ENCODE measurements at regions not wholly inside any gene's neighbourhood (a gene's known extent, or its start where the extent isn't known, plus 50 kb on each side); places are given as distances from the start of the nearest gene placed in this dataset.

GRCh38 chr1:24995140-24995539 lies 65.1 kb upstream of the RUNX3 start:
- H3K27ac ChIP-seq (ENCODE audit: low read depth in 2 of 2, low read length in 2 of 2): no peak overlapping the region

GRCh38 chr1:24993871-24994580 lies 64.0 kb upstream of the RUNX3 start:
- Histone ChIP-seq H3K9me3 (ENCODE audit: control insufficient read depth in 2 of 2, low read length in 2 of 2) (no peaks in the 10 kb centered on the region), H3K27ac (ENCODE audit: low read depth in 2 of 2, low read length in 2 of 2) (no peak overlapping the region), H3K4me3 (ENCODE audit: low read length in 2 of 2) (no peak overlapping the region), H3K27me3 (ENCODE audit: control insufficient read depth in 2 of 2, insufficient read depth in 2 of 2, low read length in 2 of 2) (peaks cover 0 to 9% of the 10 kb centered on the region in 2 donors), H3K4me1 (ENCODE audit: control insufficient read depth in 2 of 2, insufficient read depth in 2 of 2, low read length in 2 of 2) (peaks cover 0 to 9% of the 10 kb centered on the region in 2 donors), H3K9ac (ENCODE audit: low read depth in 1 of 2, low read length in 2 of 2) (no peak overlapping the region), H3K36me3 (ENCODE audit: control insufficient read depth in 2 of 2, insufficient read depth in 2 of 2, low read length in 2 of 2) (no peaks in the 10 kb centered on the region)

More at GRCh38 chr1:24995140-24995539, 65.1 kb upstream of the RUNX3 start:
- H3K4me3 ChIP-seq (ENCODE audit: low read length in 2 of 2): no peak overlapping the region
- no peak overlapping the region for H3K9ac ChIP-seq (ENCODE audit: low read depth in 1 of 2, low read length in 2 of 2)
- peaks cover 0 to 6% of the 10 kb centered on the region in 2 donors for H3K4me1 ChIP-seq (ENCODE audit: control insufficient read depth in 2 of 2, insufficient read depth in 2 of 2, low read length in 2 of 2)
- H3K36me3 ChIP-seq (ENCODE audit: control insufficient read depth in 2 of 2, insufficient read depth in 2 of 2, low read length in 2 of 2): no peaks in the 10 kb centered on the region
- H3K9me3 ChIP-seq (ENCODE audit: control insufficient read depth in 2 of 2, low read length in 2 of 2): no peaks in the 10 kb centered on the region
- peaks cover 0 to 4% of the 10 kb centered on the region in 2 donors for H3K27me3 ChIP-seq (ENCODE audit: control insufficient read depth in 2 of 2, insufficient read depth in 2 of 2, low read length in 2 of 2)

DNA sequence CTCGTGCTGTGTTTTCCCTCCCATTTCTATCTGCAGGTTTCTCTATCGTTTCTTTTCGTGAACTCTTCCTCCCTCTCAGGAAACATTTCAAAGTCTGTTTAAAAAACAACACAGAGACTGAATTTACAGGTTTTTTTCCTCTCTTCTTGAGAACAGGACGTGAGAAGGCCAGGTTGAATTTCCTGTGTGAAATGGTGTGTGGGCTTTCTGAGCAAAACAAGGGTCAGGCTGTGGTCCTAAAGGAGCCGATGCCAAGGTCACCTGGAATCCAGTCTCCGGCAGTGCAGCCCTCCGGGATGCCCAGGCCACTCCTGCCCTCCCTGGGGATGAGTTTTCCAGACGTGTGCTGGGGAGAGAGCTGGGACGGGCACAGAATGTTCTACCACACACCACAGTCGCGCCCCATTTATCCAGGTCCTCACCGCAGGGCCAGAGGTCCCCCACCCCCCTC lies 62.7 kb upstream of the RUNX3 start:
- peak overlapping the region; percentile 39 to 72 for H3K27ac ChIP-seq (ENCODE audit: low read depth in 2 of 2, low read length in 2 of 2)

GRCh38 chr1:24992124-24992760 lies 62.2 kb upstream of the RUNX3 start:
- Histone ChIP-seq H3K4me1 (ENCODE audit: control insufficient read depth in 2 of 2, insufficient read depth in 2 of 2, low read length in 2 of 2) (peaks cover 0 to 9% of the 10 kb centered on the region in 2 donors), H3K9me3 (ENCODE audit: control insufficient read depth in 2 of 2, low read length in 2 of 2) (no peaks in the 10 kb centered on the region), H3K9ac (ENCODE audit: low read depth in 1 of 2, low read length in 2 of 2) (no peak overlapping the region), H3K27me3 (ENCODE audit: control insufficient read depth in 2 of 2, insufficient read depth in 2 of 2, low read length in 2 of 2) (peaks cover 0 to 9% of the 10 kb centered on the region in 2 donors), H3K27ac (ENCODE audit: low read depth in 2 of 2, low read length in 2 of 2) (peak overlapping the region; percentile 39 to 72), H3K4me3 (ENCODE audit: low read length in 2 of 2) (no peak overlapping the region), H3K36me3 (ENCODE audit: control insufficient read depth in 2 of 2, insufficient read depth in 2 of 2, low read length in 2 of 2) (no peaks in the 10 kb centered on the region)

More for the DNA sequence above, 62.7 kb upstream of the RUNX3 start:
- peaks cover 0 to 9% of the 10 kb centered on the region in 2 donors for H3K4me1 ChIP-seq (ENCODE audit: control insufficient read depth in 2 of 2, insufficient read depth in 2 of 2, low read length in 2 of 2)
- H3K9ac ChIP-seq (ENCODE audit: low read depth in 1 of 2, low read length in 2 of 2): no peak overlapping the region
- no peaks in the 10 kb centered on the region for H3K36me3 ChIP-seq (ENCODE audit: control insufficient read depth in 2 of 2, insufficient read depth in 2 of 2, low read length in 2 of 2)
- no peak overlapping the region for H3K4me3 ChIP-seq (ENCODE audit: low read length in 2 of 2)
- no peaks in the 10 kb centered on the region for H3K9me3 ChIP-seq (ENCODE audit: control insufficient read depth in 2 of 2, low read length in 2 of 2)
- peaks cover 0 to 9% of the 10 kb centered on the region in 2 donors for H3K27me3 ChIP-seq (ENCODE audit: control insufficient read depth in 2 of 2, insufficient read depth in 2 of 2, low read length in 2 of 2)

DNA sequence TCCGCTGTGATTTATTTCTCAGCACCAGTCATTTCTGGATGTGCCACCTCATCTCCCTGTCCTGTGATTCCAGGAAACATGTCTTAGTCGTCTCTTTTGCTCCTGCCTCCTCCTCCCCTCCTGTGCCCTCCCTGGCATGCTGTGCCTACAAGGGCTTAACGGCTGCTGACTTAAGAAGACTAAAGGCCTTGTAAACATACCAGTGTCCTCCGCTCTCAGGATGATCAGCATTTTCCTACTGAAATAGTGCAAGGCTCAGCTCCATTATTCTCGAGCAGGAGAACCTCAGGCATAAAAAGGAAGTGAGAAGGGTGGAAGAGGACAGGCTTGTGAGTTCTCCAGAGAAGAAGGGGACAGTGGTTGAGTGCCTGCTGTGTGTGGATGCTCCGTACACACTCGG lies 61.6 kb upstream of the RUNX3 start:
- Histone ChIP-seq H3K4me1 (ENCODE audit: control insufficient read depth in 2 of 2, insufficient read depth in 2 of 2, low read length in 2 of 2) (peaks cover 0 to 9% of the 10 kb centered on the region in 2 donors), H3K27ac (ENCODE audit: low read depth in 2 of 2, low read length in 2 of 2) (peak overlapping the region in 1 of 2 donors; percentile 72), H3K4me3 (ENCODE audit: low read length in 2 of 2) (no peak overlapping the region), H3K36me3 (ENCODE audit: control insufficient read depth in 2 of 2, insufficient read depth in 2 of 2, low read length in 2 of 2) (no peaks in the 10 kb centered on the region), H3K9ac (ENCODE audit: low read depth in 1 of 2, low read length in 2 of 2) (no peak overlapping the region), H3K9me3 (ENCODE audit: control insufficient read depth in 2 of 2, low read length in 2 of 2) (no peaks in the 10 kb centered on the region), H3K27me3 (ENCODE audit: control insufficient read depth in 2 of 2, insufficient read depth in 2 of 2, low read length in 2 of 2) (peaks cover 0 to 9% of the 10 kb centered on the region in 2 donors)

- H3K36me3 ChIP-seq (ENCODE audit: control insufficient read depth in 2 of 2, insufficient read depth in 2 of 2, low read length in 2 of 2): no peaks in the 10 kb centered on the region
- H3K4me1 ChIP-seq (ENCODE audit: control insufficient read depth in 2 of 2, insufficient read depth in 2 of 2, low read length in 2 of 2): peaks cover 0 to 9% of the 10 kb centered on the region in 2 donors
- H3K27ac ChIP-seq (ENCODE audit: low read depth in 2 of 2, low read length in 2 of 2): peak overlapping the region in 1 of 2 donors; percentile 72
- H3K4me3 ChIP-seq (ENCODE audit: low read length in 2 of 2): no peak overlapping the region
- peaks cover 0 to 9% of the 10 kb centered on the region in 2 donors for H3K27me3 ChIP-seq (ENCODE audit: control insufficient read depth in 2 of 2, insufficient read depth in 2 of 2, low read length in 2 of 2)
- H3K9me3 ChIP-seq (ENCODE audit: control insufficient read depth in 2 of 2, low read length in 2 of 2): no peaks in the 10 kb centered on the region
- H3K9ac ChIP-seq (ENCODE audit: low read depth in 1 of 2, low read length in 2 of 2): no peak overlapping the region
Observed at GRCh38 chr1:24990779-24991641, 60.9 kb upstream of the RUNX3 start.

DNA sequence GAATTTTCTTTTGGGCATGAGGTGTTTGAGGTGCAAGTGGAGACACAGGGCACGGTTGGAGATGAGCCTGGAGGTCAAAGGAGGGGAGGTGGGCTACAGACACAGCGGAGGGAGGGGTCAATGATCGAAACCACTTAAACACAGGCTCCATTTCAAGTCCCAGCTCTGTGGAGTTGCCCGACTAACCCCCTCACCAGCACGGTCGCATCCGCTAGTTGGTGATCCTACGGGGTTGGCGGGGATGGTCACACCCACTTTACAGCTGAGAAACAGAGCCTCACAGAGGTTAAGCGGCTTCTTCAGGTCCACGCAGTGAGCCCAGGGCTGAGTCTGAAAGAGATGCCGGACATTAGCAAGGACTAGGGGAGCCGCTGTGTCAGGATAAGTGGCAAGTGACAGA lies 60.1 kb upstream of the RUNX3 start:
- no peak overlapping the region for H3K9ac ChIP-seq (ENCODE audit: low read depth in 1 of 2, low read length in 2 of 2)
- H3K27me3 ChIP-seq (ENCODE audit: control insufficient read depth in 2 of 2, insufficient read depth in 2 of 2, low read length in 2 of 2): peaks cover 0 to 9% of the 10 kb centered on the region in 2 donors
- H3K36me3 ChIP-seq (ENCODE audit: control insufficient read depth in 2 of 2, insufficient read depth in 2 of 2, low read length in 2 of 2): no peaks in the 10 kb centered on the region
- no peak overlapping the region for H3K27ac ChIP-seq (ENCODE audit: low read depth in 2 of 2, low read length in 2 of 2)
- H3K4me1 ChIP-seq (ENCODE audit: control insufficient read depth in 2 of 2, insufficient read depth in 2 of 2, low read length in 2 of 2): peaks cover 0 to 9% of the 10 kb centered on the region in 2 donors
- H3K4me3 ChIP-seq (ENCODE audit: low read length in 2 of 2): no peak overlapping the region
- no peaks in the 10 kb centered on the region for H3K9me3 ChIP-seq (ENCODE audit: control insufficient read depth in 2 of 2, low read length in 2 of 2)

DNA sequence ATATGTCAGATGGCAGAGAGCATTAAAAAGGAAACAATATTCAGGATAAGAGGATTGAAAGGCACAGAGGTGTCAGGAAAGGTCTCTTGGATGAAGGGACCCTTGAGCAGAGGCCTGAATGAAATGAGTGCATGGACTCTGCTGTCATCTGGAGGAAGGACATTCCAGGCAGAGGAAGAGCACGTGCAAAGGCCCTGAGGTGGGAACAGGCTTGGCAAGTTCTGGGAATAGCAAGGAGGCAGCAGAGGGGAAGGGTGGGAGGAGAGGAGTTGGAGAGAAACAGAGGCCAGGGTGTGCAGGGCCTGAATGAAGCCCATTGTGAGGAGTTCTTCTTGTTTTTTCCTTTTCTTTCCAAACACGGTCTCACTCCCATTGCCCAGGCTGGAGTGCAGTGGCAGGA lies 59.0 kb upstream of the RUNX3 start:
- no peaks in the 10 kb centered on the region for H3K9me3 ChIP-seq (ENCODE audit: control insufficient read depth in 2 of 2, low read length in 2 of 2)
- H3K4me1 ChIP-seq (ENCODE audit: control insufficient read depth in 2 of 2, insufficient read depth in 2 of 2, low read length in 2 of 2): peaks cover 0 to 9% of the 10 kb centered on the region in 2 donors
- no peak overlapping the region for H3K9ac ChIP-seq (ENCODE audit: low read depth in 1 of 2, low read length in 2 of 2)
- H3K27ac ChIP-seq (ENCODE audit: low read depth in 2 of 2, low read length in 2 of 2): no peak overlapping the region
- no peaks in the 10 kb centered on the region for H3K36me3 ChIP-seq (ENCODE audit: control insufficient read depth in 2 of 2, insufficient read depth in 2 of 2, low read length in 2 of 2)
- peaks cover 0 to 9% of the 10 kb centered on the region in 2 donors for H3K27me3 ChIP-seq (ENCODE audit: control insufficient read depth in 2 of 2, insufficient read depth in 2 of 2, low read length in 2 of 2)
- no peak overlapping the region for H3K4me3 ChIP-seq (ENCODE audit: low read length in 2 of 2)

DNA sequence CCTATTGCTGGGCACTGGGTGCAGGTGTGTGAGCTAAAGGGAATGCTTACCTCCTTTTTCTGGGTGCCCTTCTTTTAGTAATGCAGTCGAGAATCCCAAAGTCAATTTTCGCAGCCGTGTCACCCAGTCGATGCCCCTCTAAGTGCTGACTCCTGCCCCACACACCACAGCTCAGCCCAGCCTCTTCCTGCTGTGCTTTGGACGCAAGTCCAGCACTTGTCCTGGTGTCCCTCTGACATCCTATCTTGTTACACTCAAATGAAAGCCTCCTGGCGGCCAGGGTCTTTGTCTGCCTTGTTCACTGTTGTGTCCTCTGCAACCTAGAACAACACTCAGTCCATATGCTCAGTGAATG lies 58.5 kb upstream of the RUNX3 start:
- H3K27ac ChIP-seq (ENCODE audit: low read depth in 2 of 2, low read length in 2 of 2): no peak overlapping the region

More for the DNA sequence above, 58.5 kb upstream of the RUNX3 start:
- no peak overlapping the region for H3K4me3 ChIP-seq (ENCODE audit: low read length in 2 of 2)
- H3K4me1 ChIP-seq (ENCODE audit: control insufficient read depth in 2 of 2, insufficient read depth in 2 of 2, low read length in 2 of 2): peaks cover 0 to 9% of the 10 kb centered on the region in 2 donors
- H3K9ac ChIP-seq (ENCODE audit: low read depth in 1 of 2, low read length in 2 of 2): no peak overlapping the region
- no peaks in the 10 kb centered on the region for H3K9me3 ChIP-seq (ENCODE audit: control insufficient read depth in 2 of 2, low read length in 2 of 2)
- no peaks in the 10 kb centered on the region for H3K36me3 ChIP-seq (ENCODE audit: control insufficient read depth in 2 of 2, insufficient read depth in 2 of 2, low read length in 2 of 2)
- peaks cover 0 to 9% of the 10 kb centered on the region in 2 donors for H3K27me3 ChIP-seq (ENCODE audit: control insufficient read depth in 2 of 2, insufficient read depth in 2 of 2, low read length in 2 of 2)
